H1 (cell line): ENCODE measurements at regions not wholly inside any gene's neighbourhood (a gene's known extent, or its start where the extent isn't known, plus 50 kb on each side); places are given as distances from the start of the nearest gene placed in this dataset.

ENCODE experiments used
- CTCF ChIA-PET: fragments of 300-600 bp; sonication (Branson Sonifier 250); formaldehyde crosslinking; loops from one replicate; lab custom pipeline; 2021; ENCODE audit not compliant: partially characterized antibody; lab: Charles Lee
- POLR2A ChIA-PET: fragments of 300-600 bp; sonication (Branson Sonifier 250); formaldehyde crosslinking; loops from one replicate; lab custom pipeline; 2021; ENCODE audit warnings: inconsistent platforms; ENCODE audit not compliant: partially characterized antibody; lab: Charles Lee
- DNase-seq, 2 experiments: peaks; one replicate each; pipeline versions ENCODE4 v3.0.0 to v3.0.0-alpha.2; 2010 to 2022; ENCODE audit warnings: low spot score in 2 of 2, low read depth in 1 of 2, mixed read lengths in 1 of 2
- FAIRE-seq: peaks from 2 replicates; lab custom pipeline; 2011; peaks lifted over from hg19 to GRCh38; lab: Jason Lieb, UNC
- H2AFZ ChIP-seq: 2 replicates; pipeline ENCODE4 v1.8.1; 2012; ENCODE audit warnings: low read length, inconsistent platforms
- H2AK5ac ChIP-seq: 2 replicates; pipeline ENCODE4 v1.6.1; 2013; ENCODE audit warnings: low read depth, low read length
- H2BK120ac ChIP-seq: replicated peaks from 2 replicates; pipeline ENCODE3; 2013; ENCODE audit warnings: low read depth, low read length, inconsistent platforms
- H2BK12ac ChIP-seq: 2 replicates; pipeline ENCODE4 v1.6.1; 2013; ENCODE audit warnings: low read depth, low read length
- H2BK15ac ChIP-seq: 2 replicates; pipeline ENCODE4 v1.6.1; 2013; ENCODE audit warnings: low read length
- H2BK20ac ChIP-seq: 2 replicates; pipeline ENCODE4 v1.6.1; 2013; ENCODE audit warnings: low read length
- H2BK5ac ChIP-seq: 2 replicates; pipeline ENCODE4 v1.6.1; 2013; ENCODE audit warnings: low read depth, low read length
- H3K14ac ChIP-seq: 2 replicates; pipeline ENCODE4 v1.6.1; 2013; ENCODE audit warnings: inconsistent platforms; ENCODE audit not compliant: insufficient read length
- H3K18ac ChIP-seq: 2 replicates; pipeline ENCODE4 v1.6.1; 2013; ENCODE audit warnings: low read length; ENCODE audit errors: extremely low read depth
- H3K23ac ChIP-seq: 2 replicates; pipeline ENCODE4 v1.6.1; 2013; ENCODE audit warnings: inconsistent platforms; ENCODE audit not compliant: insufficient read length
- H3K23me2 ChIP-seq: 2 replicates; pipeline ENCODE4 v1.6.1; 2013; ENCODE audit warnings: low read depth, low read length
- H3K27ac ChIP-seq: 2 replicates; pipeline ENCODE4 v1.6.1; 2011; ENCODE audit warnings: low read depth, low read length, inconsistent platforms
- H3K27me3 ChIP-seq, 4 experiments: replicated peaks in 1 of 4; 1 replicate in 1 of 4; 2 replicates in 3 of 4; pipeline versions ENCODE4 v1.6.1 to v1.8.1; 2011 to 2013; ENCODE audit warnings: low read length in 3 of 4, mild to moderate bottlenecking in 3 of 4, inconsistent platforms in 2 of 4, mixed read lengths in 2 of 4, moderate library complexity in 1 of 4; ENCODE audit not compliant: control insufficient read depth in 3 of 4, insufficient read depth in 3 of 4; ENCODE audit errors: extremely low read depth in 1 of 4
- H3K36me3 ChIP-seq, 4 experiments: 2 replicates each; pipeline versions ENCODE4 v1.6.1 to v1.8.1; 2011 to 2013; ENCODE audit warnings: mild to moderate bottlenecking in 4 of 4, low read length in 3 of 4, moderate library complexity in 2 of 4, control low read depth in 1 of 4, inconsistent platforms in 1 of 4; ENCODE audit not compliant: insufficient read depth in 4 of 4, control insufficient read depth in 2 of 4
- H3K4ac ChIP-seq: replicated peaks from 2 replicates; pipeline ENCODE3; 2013; ENCODE audit warnings: low read length, low read depth, mixed read lengths, inconsistent platforms; ENCODE audit not compliant: insufficient read length
- H3K4me1 ChIP-seq, 4 experiments: replicated peaks in 1 of 4; 1 replicate in 1 of 4; 2 replicates in 3 of 4; pipeline versions ENCODE4 v1.6.1 to v1.8.1; 2011 to 2013; ENCODE audit warnings: low read length in 3 of 4, inconsistent platforms in 2 of 4, mixed read lengths in 1 of 4; ENCODE audit not compliant: insufficient read depth in 4 of 4, control insufficient read depth in 3 of 4
- H3K4me2 ChIP-seq, 2 experiments: 2 replicates each; pipeline versions ENCODE4 v1.6.1 to v1.8.1; 2011 to 2013; ENCODE audit warnings: low read depth in 2 of 2, low read length in 2 of 2, control low read depth in 1 of 2, inconsistent platforms in 1 of 2, mild to moderate bottlenecking in 1 of 2; ENCODE audit not compliant: insufficient read depth in 1 of 2
- H3K4me3 ChIP-seq, 4 experiments: fragments of 200-600, 300-600 bp in 1 of 4; sonication (generic), shearing (Covaris generic), sonication (Bioruptor Twin) in 1 of 4; 2 replicates each; pipeline versions ENCODE4 v1.5.1 to v1.8.1; 2011 to 2016; ENCODE audit warnings: low read length in 4 of 4, low read depth in 3 of 4, control low read depth in 2 of 4, inconsistent platforms in 2 of 4, mild to moderate bottlenecking in 2 of 4, mixed read lengths in 1 of 4, moderate library complexity in 1 of 4; ENCODE audit not compliant: insufficient read depth in 2 of 4; ENCODE audit errors: extremely low read depth in 1 of 4
- H3K56ac ChIP-seq: replicated peaks from 2 replicates; pipeline ENCODE3; 2013; ENCODE audit warnings: low read depth, mild to moderate bottlenecking, mixed read lengths, low read length, inconsistent platforms; ENCODE audit not compliant: insufficient read length
- H3K79me1 ChIP-seq: 2 replicates; pipeline ENCODE4 v1.6.1; 2013; ENCODE audit warnings: low read depth, low read length, control low read depth
- H3K79me2 ChIP-seq, 2 experiments: 2 replicates each; pipeline versions ENCODE4 v1.6.1 to v1.8.1; 2012 to 2013; ENCODE audit warnings: low read length in 2 of 2, mild to moderate bottlenecking in 2 of 2, inconsistent platforms in 1 of 2; ENCODE audit not compliant: insufficient read depth in 2 of 2, control insufficient read depth in 1 of 2
- H3K9ac ChIP-seq, 4 experiments: replicated peaks in 1 of 4; 1 replicate in 1 of 4; 2 replicates in 3 of 4; pipeline versions ENCODE4 v1.6.1 to v1.8.1; 2011 to 2013; ENCODE audit warnings: low read depth in 3 of 4, low read length in 3 of 4, control low read depth in 2 of 4, mild to moderate bottlenecking in 2 of 4, moderate library complexity in 2 of 4, inconsistent platforms in 1 of 4; ENCODE audit errors: extremely low read depth in 1 of 4
- H3K9me3 ChIP-seq, 2 experiments: 2 replicates each; pipeline versions ENCODE4 v1.6.1 to v1.8.1; 2012 to 2013; ENCODE audit warnings: mild to moderate bottlenecking in 2 of 2, moderate library complexity in 2 of 2, control low read depth in 1 of 2, inconsistent platforms in 1 of 2, low read depth in 1 of 2, low read length in 1 of 2, mixed read lengths in 1 of 2; ENCODE audit not compliant: insufficient read depth in 2 of 2
- H4K20me1 ChIP-seq, 2 experiments: replicated peaks in 1 of 2; 2 replicates each; pipeline versions ENCODE3 to v1.8.1; 2011 to 2013; ENCODE audit warnings: inconsistent platforms in 2 of 2, low read length in 2 of 2, mild to moderate bottlenecking in 1 of 2; ENCODE audit not compliant: insufficient read depth in 2 of 2, control insufficient read depth in 1 of 2
- H4K5ac ChIP-seq: 2 replicates; pipeline ENCODE4 v1.6.1; 2013; ENCODE audit warnings: low read length, low read depth, mixed read lengths, inconsistent platforms; ENCODE audit not compliant: insufficient read length
- H4K8ac ChIP-seq: 2 replicates; pipeline ENCODE4 v1.8.0; 2013; ENCODE audit warnings: mild to moderate bottlenecking, moderate library complexity, low read length, inconsistent platforms; ENCODE audit not compliant: insufficient read depth; ENCODE audit errors: extremely low read depth
- H4K91ac ChIP-seq: replicated peaks from 2 replicates; pipeline ENCODE3; 2013; ENCODE audit warnings: low read length, mixed read lengths, inconsistent platforms; ENCODE audit not compliant: insufficient read length
- KDM1A ChIP-seq: fragments of 200-600, 300-600 bp; sonication (generic); IDR thresholded peaks from 2 replicates; pipeline ENCODE4 v1.7.1; 2016; ENCODE audit warnings: mild to moderate bottlenecking, low read length, borderline replicate concordance
- POLR2AphosphoS5 ChIP-seq: IDR thresholded peaks from 2 replicates; pipeline ENCODE4 v1.6.1; 2011; ENCODE audit warnings: low read depth, low read length
- TEAD4 ChIP-seq: IDR thresholded peaks from 2 replicates; pipeline ENCODE4 v1.6.1; 2012; ENCODE audit warnings: low read depth, low read length, inconsistent platforms, mixed read lengths
- WGBS, 2 experiments: shearing (Covaris generic) in 1 of 2; methylation state at CpG; one replicate each; pipeline versions ENCODE4 v1.1.6 to v1.1.7; 2013 to 2015; ENCODE audit warnings: low lambda C conversion rate in 2 of 2, mixed read lengths in 2 of 2, inconsistent platforms in 1 of 2, low coverage in 1 of 2, missing lambda C conversion rate in 1 of 2; ENCODE audit not compliant: insufficient replicate concordance in 2 of 2, insufficient coverage in 1 of 2, insufficient read length in 1 of 2; ENCODE audit errors: extremely low coverage in 1 of 2, missing lambda C conversion rate in 1 of 2; 5-methylcytosine and 5-hydroxymethylcytosine counted together

- Histone ChIP-seq H2BK20ac (no peak overlapping the region), H3K23me2 (no peaks in the 10 kb centered on the region; the same call in 1 of the 2 replicates), H2AFZ (peak overlapping the region; percentile 67; the same call in 1 of the 2 replicates), H2BK12ac (no peak overlapping the region), H3K79me1 (no peaks in the 10 kb centered on the region), H4K91ac (no peak overlapping the region), H3K4me1 (no peaks in the 10 kb centered on the region), H2BK5ac (no peak overlapping the region), H2BK15ac (no peak overlapping the region), H3K4me2 (no peak overlapping the region), H3K79me2 (no peaks in the 10 kb centered on the region), H3K36me3 (no peaks in the 10 kb centered on the region), H2AK5ac (no peak overlapping the region), H3K9ac (no peak overlapping the region), H3K27ac (no peak overlapping the region), H3K56ac (no peak overlapping the region), H4K20me1 (no peaks in the 10 kb centered on the region), H2BK120ac (no peak overlapping the region), H4K8ac (no peak overlapping the region), H3K4ac (no peak overlapping the region), H3K4me3 (no peak overlapping the region), H4K5ac (no peak overlapping the region), H3K27me3 (no peaks in the 10 kb centered on the region), H3K14ac (no peak overlapping the region), H3K9me3 (no peaks in the 10 kb centered on the region), H3K23ac (no peak overlapping the region), H3K18ac (no peak overlapping the region)
- FAIRE-seq = no peak
- TF ChIP-seq TEAD4 (no peak), KDM1A (no peak), POLR2AphosphoS5 (no peak)
- ChIA-PET POLR2A (no interaction called here), CTCF (no interaction called here)
- no peak for DNase-seq
- 92% methylated on average over 10 of the region's 10 CpGs; no CpG with 5 or more reads in 1 of the 2 experiments for WGBS, 2 experiments
Measured at GRCh38 chr1:190792873-190793272, 315.2 kb upstream of the BRINP3 start.
